ENCODE measurements at regions not wholly inside any gene's neighbourhood (a gene's known extent, or its start where the extent isn't known, plus 50 kb on each side); places are given as distances from the start of the nearest gene placed in this dataset.

DNA sequence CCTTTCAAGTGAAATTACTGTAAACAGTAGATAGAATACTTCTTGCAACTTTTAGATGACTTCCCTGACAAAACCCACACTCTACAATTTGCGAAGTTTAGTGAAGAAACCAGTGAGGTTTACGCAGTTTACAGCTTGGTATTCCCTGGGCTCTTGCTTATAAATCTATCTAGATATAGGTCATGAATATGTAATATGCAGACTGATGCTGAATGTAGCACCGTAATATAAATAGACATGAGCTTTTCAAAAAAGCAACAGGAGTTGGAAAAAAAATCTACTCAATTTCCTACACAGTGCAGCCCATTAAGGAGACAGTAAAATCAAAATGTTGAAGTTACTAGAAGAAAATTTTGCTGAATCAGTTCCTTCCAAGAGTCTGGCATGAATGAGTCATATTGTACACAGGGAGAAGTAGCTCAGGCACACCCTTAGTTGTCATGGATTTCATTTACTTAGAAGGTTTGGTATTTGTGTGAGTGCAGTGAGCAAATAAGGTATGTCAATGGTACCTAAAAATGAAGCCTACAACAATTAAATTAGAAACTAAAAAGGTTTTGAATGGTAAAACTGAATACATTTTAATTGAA, 67.7 kb upstream of the NEUROD6 start:
- TF ChIP-seq POLR2A (IDR thresholded peaks at IDR 0.05; ENCODE audit: low read depth) (no peak), CTCF (IDR thresholded peaks at IDR 0.05) (no peak)
